NCI-H2081 treated with DMSO at 0.1 percent for 48 hours (cell line): ENCODE measurements at regions not wholly inside any gene's neighbourhood (a gene's known extent, or its start where the extent isn't known, plus 50 kb on each side); places are given as distances from the start of the nearest gene placed in this dataset.

Source experiments
- DNase-seq: peaks from one replicate; lab custom pipeline; 2025; lab: John Stamatoyannopoulos, UW

DNA sequence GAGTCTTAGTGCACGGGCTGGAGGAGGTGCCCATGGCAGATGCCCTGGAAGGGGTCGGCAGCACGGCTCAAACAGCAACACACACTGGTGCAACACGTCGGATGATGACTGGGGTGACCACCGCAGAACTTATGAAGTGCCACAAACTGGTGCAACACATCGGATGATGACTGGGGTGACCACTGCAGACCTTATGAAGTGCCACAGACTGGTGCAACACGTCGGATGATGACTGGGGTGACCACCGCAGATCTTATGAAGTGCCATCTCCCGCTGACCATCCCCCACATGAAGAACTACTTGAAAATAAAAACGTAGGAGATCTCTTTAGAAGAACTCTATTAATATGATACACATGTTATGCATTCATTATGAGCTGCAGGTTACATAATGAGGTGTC lies 218.3 kb downstream of the TBXT start:
- DNase-seq: no peak

DNA sequence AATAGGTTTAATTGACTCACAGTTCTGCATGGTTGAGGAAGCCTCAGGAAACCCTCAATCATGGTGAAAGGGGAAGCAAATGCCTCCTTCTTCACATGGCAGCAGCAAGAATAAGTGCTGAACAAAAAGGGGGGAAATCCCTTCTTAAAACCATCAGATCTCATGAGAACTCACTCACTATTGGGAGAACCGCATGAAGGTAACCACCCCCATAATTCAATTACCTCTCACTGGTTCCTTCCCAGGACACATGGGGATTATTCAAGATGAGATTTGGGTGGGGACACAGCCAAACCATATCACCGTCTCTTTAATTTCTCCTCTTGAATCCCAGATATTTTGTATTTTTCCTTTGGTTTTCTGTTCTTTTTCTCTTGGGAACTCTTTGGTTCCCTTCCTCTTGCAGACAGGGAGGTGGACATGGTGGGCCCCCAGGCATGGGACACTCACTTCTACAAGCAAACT lies 223.6 kb downstream of the TBXT start:
- no peak for DNase-seq

DNA sequence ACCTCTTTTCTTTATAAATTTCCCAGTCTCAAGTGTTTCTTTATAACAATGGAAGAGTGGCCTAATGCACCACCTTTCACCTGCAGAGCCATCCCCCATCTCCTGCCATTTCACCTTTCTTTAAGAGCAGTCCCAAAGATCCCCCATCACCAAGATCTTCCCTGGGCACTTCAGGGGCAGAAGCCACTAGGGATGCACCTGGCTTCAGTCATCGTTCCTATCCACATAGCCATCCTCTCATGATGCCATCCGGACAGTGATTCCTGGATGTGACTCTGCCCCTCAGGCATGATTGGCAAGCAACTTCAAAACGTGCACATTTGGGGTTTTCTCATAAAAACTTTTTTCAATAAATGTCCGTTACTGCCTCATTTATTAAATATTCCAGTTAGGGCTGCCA lies 225.9 kb downstream of the TBXT start:
- no peak for DNase-seq

DNA sequence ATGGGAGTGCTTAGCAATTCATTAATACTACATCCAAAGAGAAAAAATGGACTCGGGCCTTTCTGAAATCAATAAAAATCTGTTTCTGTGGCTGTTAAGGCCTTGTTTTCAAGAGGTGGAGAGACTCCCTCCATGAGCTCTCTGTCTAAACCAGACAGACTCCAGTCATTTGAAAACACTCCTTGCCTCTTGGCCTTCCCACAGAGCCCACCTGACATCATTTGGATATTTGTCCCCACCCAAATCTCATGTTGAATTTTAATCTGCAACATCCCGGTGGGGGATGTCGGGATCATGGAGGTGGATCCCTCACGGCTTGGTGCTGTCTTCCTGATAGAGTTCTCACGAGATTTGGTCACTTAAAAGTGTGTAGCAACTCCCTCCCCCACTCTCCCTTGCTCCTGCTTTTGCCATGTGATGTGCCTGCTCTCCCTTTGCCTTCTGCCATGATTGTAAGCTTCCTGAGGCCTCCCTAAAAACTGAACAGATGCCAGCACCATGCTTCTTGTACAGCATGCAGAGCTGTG lies 226.3 kb downstream of the TBXT start:
- no peak for DNase-seq

DNA sequence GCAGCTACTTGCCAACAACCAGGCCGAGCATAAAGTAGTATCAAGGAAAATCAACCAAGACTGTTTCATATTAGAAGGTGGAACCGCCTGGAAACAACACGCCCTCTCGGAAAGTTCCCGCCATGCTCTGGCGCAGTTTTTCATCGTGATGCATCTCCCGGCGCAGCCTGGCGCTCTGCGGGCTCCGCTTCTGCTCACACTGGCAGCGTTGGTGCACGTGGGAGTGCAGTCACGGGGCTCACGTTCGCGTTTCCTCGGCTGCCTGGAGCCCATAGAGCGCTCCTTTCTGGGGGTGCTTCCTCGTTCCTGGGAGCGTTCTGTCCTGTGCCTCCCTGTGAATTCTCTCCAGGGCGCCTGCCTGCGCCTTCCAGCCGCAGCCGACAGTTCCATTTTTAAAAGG lies 227.3 kb downstream of the TBXT start:
- no peak for DNase-seq

DNA sequence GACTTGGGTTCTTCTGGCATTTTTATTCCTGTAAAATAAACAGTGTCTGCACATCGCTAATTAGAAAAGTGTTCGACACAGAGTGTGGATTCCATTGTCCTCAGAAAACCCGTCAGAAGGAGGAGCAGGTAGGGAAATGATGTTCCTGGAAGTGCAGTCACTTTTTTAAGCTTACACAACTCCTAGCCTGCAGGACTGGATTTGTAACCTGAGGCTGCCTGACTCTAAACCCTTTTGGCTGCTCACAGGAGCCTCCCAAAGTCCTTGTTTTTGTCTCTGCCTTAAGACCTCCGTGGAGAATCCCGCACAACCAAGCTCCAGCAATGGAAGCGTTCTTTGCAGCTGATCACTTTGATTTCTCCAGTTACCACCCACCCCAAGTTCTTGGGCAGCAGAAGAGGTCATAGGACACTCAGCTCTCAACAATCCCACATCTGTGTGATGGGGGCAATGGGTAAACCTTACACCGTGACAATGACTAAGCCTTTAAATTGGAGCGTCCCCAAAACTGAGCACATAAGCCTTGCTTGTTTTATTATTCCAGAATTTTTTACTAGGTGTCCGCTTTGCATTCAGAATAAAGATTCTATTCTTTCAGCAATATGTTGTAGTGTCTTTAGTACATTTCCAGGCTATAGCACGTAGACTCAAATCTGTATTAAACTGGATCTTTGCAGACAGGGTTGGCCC lies 227.9 kb downstream of the TBXT start:
- DNase-seq: no peak

DNA sequence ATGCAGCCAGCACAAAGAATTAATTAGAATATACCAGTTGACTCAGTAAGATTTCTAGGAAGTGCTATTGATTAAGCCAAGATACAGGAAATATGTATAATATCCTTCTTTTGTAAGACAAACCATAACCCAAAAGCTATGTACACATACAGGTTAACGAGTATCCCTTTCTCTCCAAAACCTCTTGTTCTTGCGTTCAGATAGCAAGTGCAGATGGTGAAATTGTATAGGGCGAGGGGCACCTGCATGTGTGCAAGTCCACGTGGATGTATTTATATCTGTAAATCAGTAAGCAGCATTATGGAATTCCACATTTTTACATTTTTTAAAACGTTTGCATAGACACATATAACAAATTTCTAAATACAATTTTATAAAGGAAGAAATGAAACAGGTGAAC lies 228.6 kb downstream of the TBXT start:
- DNase-seq: no peak

DNA sequence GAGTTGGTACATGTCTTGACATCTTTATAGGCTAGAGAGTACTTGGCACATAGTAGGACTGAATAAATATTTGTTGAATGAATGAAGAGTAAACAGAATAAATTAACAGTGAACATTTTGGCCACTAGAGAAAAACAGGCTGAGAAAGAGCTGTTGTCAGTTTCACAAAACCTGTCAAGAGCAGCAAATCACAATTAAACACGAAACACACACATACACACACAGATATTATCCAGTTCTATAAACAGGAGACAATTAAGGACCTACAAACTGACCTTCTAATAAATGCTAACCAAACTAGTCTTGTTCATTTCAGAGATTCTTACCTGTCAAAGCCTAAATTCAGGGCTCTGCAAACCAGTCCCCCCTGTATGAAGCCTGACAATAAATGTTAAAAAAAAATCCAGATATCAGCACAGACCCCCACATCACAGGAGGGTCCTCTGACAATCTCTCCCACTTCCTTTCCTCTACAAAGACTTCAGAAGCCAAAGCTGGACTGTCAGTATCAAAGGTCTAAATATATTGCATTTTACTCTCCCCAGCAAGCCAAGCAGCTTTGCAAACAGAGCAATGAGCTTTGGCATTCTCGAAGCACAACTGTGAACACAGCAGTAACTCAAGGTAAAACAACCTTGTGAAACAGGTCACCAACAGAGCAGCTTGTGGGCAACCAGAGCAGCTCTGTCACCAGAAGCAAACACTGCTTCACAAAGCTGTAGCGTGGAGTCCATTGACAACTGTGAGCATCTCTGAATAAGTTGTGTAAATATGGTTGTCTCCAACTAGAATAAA lies 229.9 kb downstream of the TBXT start:
- DNase-seq: no peak

DNA sequence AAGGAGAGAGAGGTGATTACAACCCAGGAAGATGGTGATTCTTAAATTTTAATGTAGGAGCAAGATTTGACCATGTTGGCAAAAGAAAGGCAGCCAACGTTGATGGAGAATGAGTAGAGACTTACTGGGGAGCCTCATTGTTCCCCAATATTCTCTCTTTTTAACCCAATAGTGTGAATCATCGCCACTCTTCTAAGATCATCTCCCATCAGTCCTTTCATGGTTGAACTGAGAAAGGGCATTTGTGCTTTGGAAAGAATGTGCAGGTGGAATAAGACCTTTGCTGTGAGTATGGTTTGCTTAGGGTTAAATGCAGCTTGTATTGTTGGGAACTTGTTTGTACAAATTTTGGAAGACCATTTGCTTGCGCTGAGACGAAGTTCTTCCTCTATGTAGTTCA lies 231.0 kb downstream of the TBXT start:
- DNase-seq: no peak

DNA sequence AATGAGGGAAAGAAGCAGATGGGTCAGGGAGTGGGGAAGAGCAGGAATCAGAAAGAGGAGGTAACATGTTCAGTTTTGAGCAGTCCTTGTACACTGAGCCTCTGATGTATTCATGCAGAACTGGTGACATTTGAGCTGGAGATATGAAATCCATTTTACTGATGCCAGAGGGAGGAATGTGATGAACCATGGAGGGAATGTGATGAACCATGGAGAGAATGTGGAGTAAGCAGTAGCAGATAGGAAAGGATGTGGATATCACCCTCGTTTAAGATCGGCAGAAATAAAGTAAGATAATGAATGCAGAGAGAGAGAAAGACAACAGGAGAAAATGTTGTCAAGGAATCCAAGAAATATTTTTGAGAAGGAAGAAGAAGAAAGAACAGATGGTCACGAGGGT lies 231.6 kb downstream of the TBXT start:
- DNase-seq: no peak

DNA sequence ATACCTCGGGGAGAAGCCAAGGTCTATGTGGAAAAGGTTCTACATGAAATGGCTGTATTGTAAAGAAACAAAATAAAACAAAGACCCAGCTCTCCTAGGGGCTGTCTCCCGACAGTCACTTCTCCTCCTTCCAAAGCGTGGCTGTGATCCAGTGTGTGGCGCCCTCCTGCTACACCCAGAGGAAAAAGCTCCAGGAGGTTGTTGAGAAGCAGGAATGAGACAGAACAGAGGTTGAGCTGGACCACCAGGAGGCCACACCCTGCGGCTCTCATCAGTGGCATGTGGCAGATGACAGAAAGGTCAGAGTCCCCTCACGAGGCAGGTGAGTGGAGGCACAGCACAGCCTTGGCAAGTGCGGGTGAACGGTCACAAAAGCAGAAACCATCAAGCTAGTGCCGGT lies 236.0 kb downstream of the TBXT start:
- no peak for DNase-seq

DNA sequence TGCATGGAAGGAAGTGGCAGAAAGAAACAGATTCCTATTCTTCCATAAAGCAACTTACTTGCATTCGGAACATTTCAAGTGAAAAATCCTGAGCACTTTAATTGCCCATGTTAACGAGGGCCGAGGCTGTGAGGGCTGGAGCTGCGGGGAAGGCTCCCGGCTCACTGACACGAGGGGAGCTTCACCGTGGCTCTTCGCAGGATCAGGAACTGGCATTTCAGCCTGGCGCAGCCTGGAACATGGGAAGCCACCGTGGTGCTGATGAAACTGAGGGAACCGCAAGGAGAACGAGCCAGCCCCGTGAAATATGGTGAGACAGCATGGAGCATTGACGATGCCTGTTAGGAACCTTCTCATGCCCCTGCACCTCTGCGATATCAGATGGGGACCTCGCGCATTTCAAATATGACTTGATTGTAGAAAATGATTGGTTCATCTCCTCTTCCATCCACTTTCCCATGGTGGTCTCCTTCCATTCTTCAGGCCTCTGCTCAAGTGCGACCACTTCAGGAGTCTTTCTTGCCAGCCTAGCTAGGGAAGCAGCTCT lies 236.9 kb downstream of the TBXT start:
- no peak for DNase-seq

DNA sequence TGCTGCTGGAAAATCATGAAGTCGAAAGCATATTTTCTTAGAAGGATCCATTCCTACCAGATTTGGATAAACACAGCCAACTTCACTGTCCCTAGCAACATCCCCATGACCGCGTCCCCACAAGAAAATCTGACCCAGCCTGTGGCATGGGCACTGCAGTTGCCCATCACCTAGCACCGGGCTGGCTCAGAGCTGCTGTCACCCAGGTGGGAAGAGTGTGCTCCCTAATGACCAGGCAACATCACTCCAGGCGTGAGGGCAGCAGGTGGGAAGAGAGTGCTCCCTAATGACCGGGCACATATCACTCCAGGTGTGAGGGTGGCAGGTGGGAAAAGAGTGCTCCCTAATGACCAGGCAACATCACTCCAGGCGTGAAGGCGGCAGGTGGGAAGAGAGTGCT lies 238.0 kb downstream of the TBXT start:
- no peak for DNase-seq

DNA sequence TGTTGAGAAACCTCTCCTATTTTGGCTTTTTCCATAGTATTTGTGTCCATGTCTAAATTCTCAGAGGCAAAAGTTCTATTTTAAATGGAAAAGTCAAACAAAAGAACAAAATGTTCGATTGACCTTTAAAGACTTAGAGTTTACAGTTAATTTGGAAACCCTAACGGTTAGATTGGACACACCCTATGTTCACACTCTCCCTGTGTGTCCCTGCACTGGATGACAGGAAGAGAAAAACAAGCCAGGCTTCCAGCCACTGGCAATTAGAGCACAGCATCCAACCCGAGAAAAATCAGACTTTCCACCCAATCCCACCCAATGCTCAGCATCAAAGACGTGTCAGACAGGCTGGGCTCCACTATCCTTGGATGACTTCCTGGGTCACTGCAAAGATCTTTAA lies 241.3 kb downstream of the TBXT start:
- DNase-seq: no peak

DNA sequence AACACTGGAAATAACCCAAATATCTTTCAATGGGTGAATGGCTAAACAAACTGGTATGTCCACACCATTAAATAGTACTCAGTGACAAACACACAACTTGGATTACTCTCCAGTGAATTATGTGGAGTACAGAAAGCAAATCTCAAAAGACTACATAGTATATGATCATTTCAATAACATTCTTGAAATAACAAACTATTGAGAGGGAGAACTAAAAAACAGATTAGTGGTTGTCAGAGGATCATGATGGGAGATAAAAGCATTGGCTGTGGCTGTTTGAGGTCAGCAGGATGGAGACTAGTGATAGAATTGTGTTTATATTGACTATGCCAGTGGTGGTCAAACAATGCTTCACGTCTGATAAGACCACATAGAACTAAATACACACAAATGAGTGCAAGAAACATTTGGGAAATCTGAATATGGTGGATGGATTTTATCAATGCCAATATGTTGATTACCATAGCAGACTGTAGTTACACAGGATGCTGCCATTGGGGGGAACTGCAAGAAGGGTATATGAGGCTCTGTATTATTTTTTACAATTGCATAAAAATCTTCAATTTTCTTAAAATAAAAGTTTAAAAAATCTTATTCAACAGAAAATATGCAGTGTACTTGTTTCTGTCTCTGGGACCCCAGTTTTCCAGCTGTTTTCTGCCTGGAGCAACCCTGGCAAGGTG lies 242.0 kb downstream of the TBXT start:
- DNase-seq: no peak

DNA sequence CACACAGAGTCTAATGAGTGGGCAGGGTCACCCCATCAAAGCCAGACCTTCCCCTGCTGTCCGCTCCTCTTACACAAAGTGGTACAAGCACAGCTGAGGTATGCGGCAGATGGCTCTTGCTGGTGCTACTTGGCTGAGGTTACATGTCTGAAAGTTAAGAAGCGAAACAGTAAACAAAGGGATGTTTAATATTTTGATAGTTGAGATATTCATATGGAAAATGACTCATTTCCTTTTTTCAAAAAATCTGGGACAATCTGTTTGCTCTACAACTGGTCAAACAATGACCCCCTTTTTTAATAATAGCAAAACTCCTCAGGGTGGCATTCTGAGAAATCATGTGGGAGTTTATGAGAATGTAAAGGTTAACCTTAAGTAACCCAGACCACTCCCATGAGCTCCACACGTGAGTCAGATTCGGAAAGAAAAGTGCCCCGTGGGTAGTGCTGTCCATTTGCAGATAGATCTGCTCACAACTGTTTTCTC lies 245.3 kb downstream of the TBXT start:
- no peak for DNase-seq

DNA sequence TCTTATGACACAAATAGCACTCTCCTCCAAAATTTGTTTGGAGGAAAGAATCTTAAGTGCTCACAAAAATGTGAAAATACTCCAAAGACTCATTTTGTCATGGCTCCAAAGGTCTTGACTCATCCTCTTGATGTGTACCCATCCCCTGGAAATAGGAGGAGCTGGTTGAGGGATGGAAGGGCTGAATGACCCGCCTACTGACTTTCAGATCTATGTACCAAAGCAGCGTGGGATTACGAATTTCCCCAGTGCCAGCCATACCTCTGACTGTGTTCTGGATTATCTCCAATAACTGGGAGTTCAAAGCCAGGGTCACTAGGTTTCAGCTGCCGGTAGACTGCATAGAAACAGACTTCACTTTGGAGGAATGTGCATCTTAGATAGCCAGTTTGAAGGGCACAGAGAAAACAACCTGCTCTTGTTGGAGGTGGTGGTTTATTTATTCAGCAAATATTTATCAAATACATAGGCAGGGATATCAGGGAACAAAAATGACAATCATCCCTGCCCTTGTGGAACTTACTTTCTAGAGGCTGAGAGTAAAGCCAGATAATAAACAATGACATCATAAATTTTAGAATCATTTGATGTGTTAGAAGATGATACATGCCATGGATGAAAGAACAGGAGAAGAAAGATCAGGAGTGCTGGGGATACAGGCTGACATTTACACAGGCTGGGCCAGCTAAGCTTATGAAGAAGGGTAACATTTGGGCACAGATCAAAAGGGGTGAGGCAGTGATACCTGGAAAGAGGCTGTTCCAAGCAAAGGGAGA lies 246.6 kb downstream of the TBXT start:
- DNase-seq: no peak

DNA sequence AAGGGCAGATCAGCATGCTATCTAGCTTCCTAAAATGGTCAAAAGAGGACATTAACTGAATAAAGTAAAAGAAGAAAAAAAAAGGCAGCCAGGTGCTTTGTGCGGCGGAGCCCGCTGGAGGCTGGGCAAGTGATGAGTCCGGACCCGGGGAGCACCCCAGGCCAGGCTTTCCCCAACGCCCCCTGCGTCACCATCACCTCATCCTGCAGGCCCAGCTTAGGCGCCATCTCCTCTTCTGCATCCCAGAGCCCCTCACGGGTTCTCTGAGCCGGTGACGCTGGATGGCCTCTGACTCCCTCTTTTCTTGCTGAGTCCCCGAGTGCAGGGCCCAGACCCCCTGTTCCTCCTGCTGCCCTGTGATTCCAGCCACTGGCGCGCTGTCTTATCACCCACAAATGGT lies 250.1 kb downstream of the TBXT start:
- no peak for DNase-seq

DNA sequence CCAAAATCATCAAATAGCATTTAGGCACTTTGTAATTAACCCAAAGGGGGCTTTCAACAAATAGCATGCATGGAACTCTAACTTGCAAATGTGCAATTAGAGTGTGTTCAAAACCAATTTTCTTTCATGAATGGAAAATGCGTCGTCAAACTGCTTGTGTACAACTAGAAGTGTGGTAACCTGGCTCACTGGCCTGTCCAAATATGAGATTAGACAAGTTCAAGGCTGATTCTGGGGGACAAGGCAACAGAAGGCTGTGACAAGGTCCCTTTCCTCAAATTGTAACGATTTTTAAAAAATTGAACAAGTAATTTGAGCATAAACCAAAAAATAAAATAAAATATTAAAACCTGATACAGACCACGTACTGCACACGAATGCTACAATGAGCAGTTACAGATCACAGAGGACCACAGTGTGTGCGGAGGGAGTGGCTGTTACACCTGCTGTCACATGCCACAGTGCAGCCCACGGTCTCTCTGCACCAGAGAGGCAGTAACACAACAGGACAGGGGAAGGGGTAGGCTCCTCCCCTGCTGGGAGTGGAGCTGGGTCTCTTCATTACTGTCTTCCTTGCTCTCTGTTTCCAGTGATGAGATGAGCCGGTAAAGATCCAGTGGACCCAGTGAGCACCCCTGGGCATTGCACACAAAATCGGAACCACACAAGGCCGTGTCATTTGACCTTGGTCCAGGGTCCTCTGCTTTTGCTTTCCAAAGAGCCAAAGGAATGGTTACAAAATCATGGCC lies 252.2 kb upstream of the PDE10A start:
- DNase-seq: no peak

DNA sequence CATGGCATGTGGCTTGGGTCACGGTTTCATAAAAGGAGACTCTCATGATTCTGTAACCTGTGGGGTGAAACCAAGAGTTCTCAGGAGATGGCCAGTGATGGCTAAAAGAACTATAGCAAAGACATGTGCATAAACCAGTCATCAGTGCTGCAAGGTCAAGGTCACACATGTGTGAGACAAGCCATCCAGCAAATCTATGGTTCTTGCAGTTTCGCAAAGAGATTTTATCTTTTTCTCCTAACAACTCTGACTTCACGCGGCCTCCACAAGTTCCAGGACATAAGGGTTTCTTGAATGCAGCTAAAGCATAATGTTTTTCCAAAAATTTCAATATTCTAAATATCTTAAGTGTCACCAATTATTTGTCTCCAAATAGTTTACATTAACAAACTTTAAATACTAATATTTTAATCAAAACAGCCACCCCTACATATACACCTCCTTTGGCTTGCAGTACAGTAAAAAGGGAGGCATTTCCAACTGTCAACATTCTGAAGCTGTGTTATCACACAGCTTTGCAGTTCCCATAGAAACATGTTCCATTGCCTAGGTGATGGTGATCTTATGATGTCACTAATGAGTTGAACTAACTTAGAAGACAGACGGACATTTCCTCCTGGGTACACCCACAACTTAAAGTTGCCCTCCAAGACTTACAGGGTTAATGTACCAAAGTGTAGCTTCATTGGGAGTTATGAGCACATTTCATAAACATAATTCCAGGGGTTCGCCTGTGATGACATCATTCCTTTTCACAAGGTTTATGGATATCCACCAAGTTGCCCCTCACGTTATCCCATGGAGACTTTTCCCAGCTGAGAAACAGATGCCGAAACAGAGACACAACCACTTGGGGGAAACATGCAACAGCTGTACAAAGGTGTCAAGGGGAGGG lies 250.9 kb upstream of the PDE10A start:
- DNase-seq: no peak
